ENCODE measurements at regions not wholly inside any gene's neighbourhood (a gene's known extent, or its start where the extent isn't known, plus 50 kb on each side); places are given as distances from the start of the nearest gene placed in this dataset.
"Not testable (repeated sequence)": the region's sequence is repeated elsewhere in the genome, so short reads cannot be mapped to it uniquely, and the experiment has no call there.

DNA sequence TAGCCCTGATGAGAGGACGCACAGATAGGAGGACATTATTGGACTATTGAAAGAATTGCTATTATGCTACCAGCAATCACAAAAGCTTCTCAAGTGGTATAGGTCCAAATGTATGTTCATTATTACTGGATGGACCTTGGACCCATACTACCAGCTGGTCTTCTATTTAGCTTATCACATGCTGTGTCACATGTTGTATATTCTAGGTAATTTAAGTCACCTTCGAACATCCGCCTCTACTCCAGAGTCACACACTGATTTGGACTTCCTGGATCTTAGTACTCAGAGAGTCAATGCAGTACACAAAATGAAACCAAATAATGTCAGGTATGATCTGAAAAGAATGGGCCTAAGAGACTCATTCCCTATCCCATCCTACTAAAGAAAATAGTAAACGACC lies 534.0 kb upstream of the API5 start:
- ChIA-PET POLR2A (no interaction called here), CTCF (no interaction called here)
- no peak overlapping the region for H3K27ac Mint-ChIP-seq
- no peak for DNase-seq
- H3K9me3 Mint-ChIP-seq = peaks cover 2% of the 10 kb centered on the region
- H3K27me3 Mint-ChIP-seq = no peaks in the 10 kb centered on the region
- no peaks in the 10 kb centered on the region for H3K4me1 Mint-ChIP-seq (ENCODE audit: low read depth)
- intact Hi-C loops (cut with micrococcal nuclease) = no loop called here
- H3K4me3 Mint-ChIP-seq = no peak overlapping the region
- no peaks in the 10 kb centered on the region for H3K36me3 Mint-ChIP-seq

DNA sequence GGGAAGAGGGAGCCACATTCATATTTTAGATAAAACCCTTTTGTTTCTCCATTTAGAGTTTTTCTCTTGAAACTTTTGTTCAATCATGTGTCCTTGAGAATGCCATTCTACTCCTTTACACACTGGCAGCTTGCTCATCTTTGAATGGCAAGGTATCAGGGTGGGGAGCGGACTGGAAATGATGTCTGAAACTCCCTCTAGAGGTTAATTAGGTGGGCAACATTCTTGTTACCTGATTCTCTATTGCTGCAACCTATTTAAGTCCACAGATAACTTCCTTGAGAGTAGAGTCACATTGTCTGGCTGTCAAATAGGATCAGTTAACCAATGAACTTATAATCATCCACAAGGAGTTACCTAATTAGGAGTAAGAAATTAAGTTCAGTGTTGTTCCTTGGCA lies 533.6 kb upstream of the API5 start:
- Mint-ChIP-seq H3K4me3 (no peak overlapping the region), H3K27ac (no peak overlapping the region), H3K9me3 (peaks cover 2% of the 10 kb centered on the region), H3K27me3 (no peaks in the 10 kb centered on the region), H3K4me1 (ENCODE audit: low read depth) (no peaks in the 10 kb centered on the region), H3K36me3 (no peaks in the 10 kb centered on the region)
- no peak for DNase-seq
- intact Hi-C loops (cut with micrococcal nuclease) = no loop called here
- ChIA-PET POLR2A (no interaction called here), CTCF (no interaction called here)

- ChIA-PET CTCF (no interaction called here), POLR2A (no interaction called here)
- H3K4me1 Mint-ChIP-seq (ENCODE audit: low read depth) = no peaks in the 10 kb centered on the region
- DNase-seq = no peak
- intact Hi-C loops (cut with micrococcal nuclease) = no loop called here
- H3K4me3 Mint-ChIP-seq = no peak overlapping the region
- H3K36me3 Mint-ChIP-seq = no peaks in the 10 kb centered on the region
- H3K9me3 Mint-ChIP-seq = peaks cover 2% of the 10 kb centered on the region
- H3K27ac Mint-ChIP-seq = no peak overlapping the region
- no peaks in the 10 kb centered on the region for H3K27me3 Mint-ChIP-seq
Measured at GRCh38 chr11:42779555-42779954, 532.2 kb upstream of the API5 start.

DNA sequence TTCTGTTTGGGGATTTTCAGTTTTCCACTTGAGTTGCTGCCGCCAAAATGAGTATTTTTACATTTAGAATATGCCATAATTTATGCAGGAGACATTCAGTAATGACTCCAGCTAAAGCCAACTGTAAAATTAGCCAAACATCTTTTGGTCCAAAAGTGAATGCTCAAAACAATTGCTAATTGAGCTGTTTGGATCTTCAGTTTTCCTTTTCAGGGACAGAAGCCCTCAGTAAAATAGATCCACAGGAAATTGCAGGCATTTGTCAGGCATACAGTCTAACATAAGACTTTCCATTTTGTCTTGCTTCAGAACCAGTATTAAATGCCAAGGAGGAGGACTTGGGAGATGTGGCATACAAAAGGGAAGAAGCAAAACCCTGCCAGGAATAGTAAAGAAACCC lies 524.8 kb upstream of the API5 start:
- DNase-seq = no peak
- Mint-ChIP-seq H3K4me3 (no peak overlapping the region), H3K36me3 (no peaks in the 10 kb centered on the region), H3K27me3 (no peaks in the 10 kb centered on the region), H3K4me1 (ENCODE audit: low read depth) (no peaks in the 10 kb centered on the region), H3K9me3 (peaks cover 5% of the 10 kb centered on the region), H3K27ac (no peak overlapping the region)
- POLR2A ChIA-PET = no interaction called here
- intact Hi-C loops (cut with micrococcal nuclease) = no loop called here
- CTCF ChIA-PET = no interaction called here

GRCh38 chr11:42795483-42795882 lies 516.3 kb upstream of the API5 start:
- H3K27ac Mint-ChIP-seq; H3K27me3 Mint-ChIP-seq; DNase-seq; CTCF ChIA-PET; H3K36me3 Mint-ChIP-seq; intact Hi-C loops (cut with micrococcal nuclease); H3K4me1 Mint-ChIP-seq (ENCODE audit: low read depth); H3K9me3 Mint-ChIP-seq; H3K4me3 Mint-ChIP-seq; POLR2A ChIA-PET: not testable (repeated sequence)

GRCh38 chr11:42800041-42800440 lies 511.8 kb upstream of the API5 start:
- CTCF ChIA-PET = no interaction called here
- no peaks in the 10 kb centered on the region for H3K36me3 Mint-ChIP-seq
- H3K27me3 Mint-ChIP-seq = no peaks in the 10 kb centered on the region
- no peak overlapping the region for H3K27ac Mint-ChIP-seq
- intact Hi-C loops (cut with micrococcal nuclease) = no loop called here
- DNase-seq = no peak
- H3K9me3 Mint-ChIP-seq = peaks cover 10% of the 10 kb centered on the region
- H3K4me1 Mint-ChIP-seq (ENCODE audit: low read depth) = no peaks in the 10 kb centered on the region
- POLR2A ChIA-PET = no interaction called here
- H3K4me3 Mint-ChIP-seq = no peak overlapping the region

DNA sequence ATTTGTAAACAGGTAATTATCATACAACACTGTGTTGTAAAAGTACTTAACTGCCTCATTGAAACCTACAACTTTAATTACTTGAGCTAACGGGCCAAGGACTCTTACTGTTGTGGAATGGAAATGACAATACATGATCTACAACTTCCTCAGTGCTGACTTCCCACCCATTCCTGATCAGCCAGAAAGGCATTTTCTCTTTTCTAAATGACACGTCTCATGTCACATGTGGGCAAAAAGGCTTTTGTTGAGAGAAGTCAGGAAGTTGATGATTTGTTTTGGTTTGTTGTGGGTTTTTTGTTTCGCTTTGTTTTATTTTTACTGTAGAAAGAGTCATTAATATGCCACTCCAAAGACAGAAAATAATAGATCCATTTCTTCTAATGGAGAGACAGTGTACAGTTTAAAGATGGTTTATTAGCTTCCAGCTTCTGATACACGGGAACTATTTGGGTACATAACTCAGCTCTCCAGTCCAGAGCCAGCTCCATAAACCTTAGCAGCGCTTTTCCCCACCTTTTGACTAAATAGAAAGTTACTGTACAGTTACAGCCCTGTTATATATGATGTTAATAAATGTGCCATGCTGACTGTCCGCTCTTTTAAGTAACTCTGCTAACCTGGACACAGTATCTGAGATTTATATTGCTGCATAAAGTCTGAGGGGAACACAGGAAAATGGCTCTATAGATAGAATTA lies 509.4 kb upstream of the API5 start:
- intact Hi-C loops (cut with micrococcal nuclease) = no loop called here
- H3K27me3 Mint-ChIP-seq = no peaks in the 10 kb centered on the region
- H3K4me1 Mint-ChIP-seq (ENCODE audit: low read depth) = no peaks in the 10 kb centered on the region
- no peak overlapping the region for H3K4me3 Mint-ChIP-seq
- H3K36me3 Mint-ChIP-seq = no peaks in the 10 kb centered on the region
- no peak overlapping the region for H3K27ac Mint-ChIP-seq
- no peak for DNase-seq
- peaks cover 13% of the 10 kb centered on the region for H3K9me3 Mint-ChIP-seq
- ChIA-PET POLR2A (no interaction called here), CTCF (no interaction called here)

GRCh38 chr11:42806191-42806590 lies 505.6 kb upstream of the API5 start:
- CTCF ChIA-PET = no interaction called here
- POLR2A ChIA-PET = no interaction called here
- H3K9me3 Mint-ChIP-seq = peaks cover 10% of the 10 kb centered on the region
- H3K27me3 Mint-ChIP-seq = no peaks in the 10 kb centered on the region
- H3K36me3 Mint-ChIP-seq = no peaks in the 10 kb centered on the region
- no peak for DNase-seq
- intact Hi-C loops (cut with micrococcal nuclease) = no loop called here
- H3K4me3 Mint-ChIP-seq = no peak overlapping the region
- H3K4me1 Mint-ChIP-seq (ENCODE audit: low read depth) = no peaks in the 10 kb centered on the region
- no peak overlapping the region for H3K27ac Mint-ChIP-seq

- ChIA-PET CTCF (no interaction called here), POLR2A (no interaction called here)
- intact Hi-C loops (cut with micrococcal nuclease) = no loop called here
- H3K9me3 Mint-ChIP-seq = peaks cover 5% of the 10 kb centered on the region
- no peak overlapping the region for H3K4me3 Mint-ChIP-seq
- DNase-seq = no peak
- H3K27me3 Mint-ChIP-seq = no peaks in the 10 kb centered on the region
- H3K27ac Mint-ChIP-seq = no peak overlapping the region
- H3K4me1 Mint-ChIP-seq (ENCODE audit: low read depth) = no peaks in the 10 kb centered on the region
- H3K36me3 Mint-ChIP-seq = no peaks in the 10 kb centered on the region
Measured at GRCh38 chr11:42812361-42812760, 499.4 kb upstream of the API5 start.

DNA sequence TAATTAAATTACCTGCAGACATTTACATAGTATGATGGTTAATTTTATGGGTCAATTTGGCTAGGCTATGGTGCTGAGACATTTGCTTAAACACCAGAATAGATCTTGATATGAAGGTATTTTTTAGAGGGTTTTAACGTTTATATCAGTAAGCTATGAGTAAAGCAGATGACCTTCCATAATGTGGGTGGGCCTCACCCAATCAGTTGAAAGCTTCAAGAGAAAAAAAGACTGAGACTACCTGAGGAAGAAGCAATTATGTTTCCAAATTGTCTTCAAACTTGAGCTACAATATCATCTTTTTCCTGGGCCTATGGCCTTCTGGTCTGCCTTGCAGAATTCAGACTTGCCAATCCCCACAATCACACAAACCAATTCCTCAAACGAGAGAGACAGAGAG lies 498.8 kb upstream of the API5 start:
- DNase-seq = no peak
- Mint-ChIP-seq H3K4me3 (no peak overlapping the region), H3K4me1 (ENCODE audit: low read depth) (no peaks in the 10 kb centered on the region), H3K27ac (no peak overlapping the region), H3K36me3 (no peaks in the 10 kb centered on the region), H3K27me3 (no peaks in the 10 kb centered on the region), H3K9me3 (peaks cover 5% of the 10 kb centered on the region)
- ChIA-PET CTCF (no interaction called here), POLR2A (no interaction called here)
- intact Hi-C loops (cut with micrococcal nuclease) = no loop called here

DNA sequence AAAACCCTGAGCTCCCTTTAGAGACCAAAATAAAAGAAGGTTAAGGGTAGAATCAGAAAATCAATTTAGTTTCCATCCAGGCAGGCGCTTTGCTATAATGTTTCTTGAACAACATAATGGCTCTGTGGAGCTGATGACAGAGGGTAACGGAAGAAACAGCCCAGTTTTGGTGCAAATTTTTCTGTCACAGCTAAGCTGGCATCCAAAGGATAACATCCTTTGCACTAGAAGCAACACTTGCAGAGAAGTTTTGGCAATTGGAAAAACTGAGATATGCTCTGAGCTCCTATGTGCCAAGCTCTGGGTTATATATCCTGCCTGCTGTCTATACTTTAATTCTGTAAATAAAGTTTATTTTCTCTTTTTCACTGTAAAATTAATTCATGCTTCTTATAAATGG lies 495.3 kb upstream of the API5 start:
- intact Hi-C loops (cut with micrococcal nuclease) = no loop called here
- H3K27me3 Mint-ChIP-seq = no peaks in the 10 kb centered on the region

DNA sequence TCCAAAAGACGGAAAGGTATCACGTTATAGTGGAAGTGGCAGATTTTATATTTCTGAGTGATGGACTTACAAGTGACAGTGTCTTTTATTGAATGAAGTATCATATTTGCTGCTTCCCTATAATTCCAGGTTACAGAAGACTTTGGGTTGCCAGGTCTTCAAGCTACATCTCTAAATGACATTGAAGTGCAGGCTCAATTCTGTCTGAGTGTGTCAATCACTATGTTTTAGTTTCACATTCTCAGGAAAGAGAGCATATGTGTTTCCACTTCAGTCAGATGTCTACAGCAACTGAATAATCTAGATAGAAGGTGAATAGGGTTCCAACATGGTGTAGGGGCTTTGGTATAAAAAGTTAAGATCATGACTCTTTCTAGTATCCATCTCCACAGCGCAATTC lies 492.7 kb upstream of the API5 start:
- ChIA-PET POLR2A (no interaction called here), CTCF (no interaction called here)
- Mint-ChIP-seq H3K4me1 (ENCODE audit: low read depth) (no peaks in the 10 kb centered on the region), H3K36me3 (no peaks in the 10 kb centered on the region), H3K27ac (no peak overlapping the region), H3K4me3 (no peak overlapping the region), H3K27me3 (no peaks in the 10 kb centered on the region), H3K9me3 (peaks cover 5% of the 10 kb centered on the region)
- intact Hi-C loops (cut with micrococcal nuclease) = no loop called here
- no peak for DNase-seq

More for the DNA sequence above, 495.3 kb upstream of the API5 start:
- H3K36me3 Mint-ChIP-seq = no peaks in the 10 kb centered on the region
- POLR2A ChIA-PET = no interaction called here
- H3K4me3 Mint-ChIP-seq = no peak overlapping the region
- DNase-seq = no peak
- peaks cover 5% of the 10 kb centered on the region for H3K9me3 Mint-ChIP-seq
- CTCF ChIA-PET = no interaction called here
- no peaks in the 10 kb centered on the region for H3K4me1 Mint-ChIP-seq (ENCODE audit: low read depth)
- H3K27ac Mint-ChIP-seq = no peak overlapping the region

- CTCF ChIA-PET; H3K4me1 Mint-ChIP-seq (ENCODE audit: low read depth); POLR2A ChIA-PET; H3K9me3 Mint-ChIP-seq; H3K36me3 Mint-ChIP-seq; intact Hi-C loops (cut with micrococcal nuclease); DNase-seq; H3K27ac Mint-ChIP-seq; H3K27me3 Mint-ChIP-seq; H3K4me3 Mint-ChIP-seq: not testable (repeated sequence)
Measured at GRCh38 chr11:42822188-42822587, 489.6 kb upstream of the API5 start.

GRCh38 chr11:42823546-42823945 lies 488.2 kb upstream of the API5 start:
- Mint-ChIP-seq H3K4me3 (no peak overlapping the region), H3K27ac (no peak overlapping the region), H3K27me3 (no peaks in the 10 kb centered on the region), H3K9me3 (peaks cover 5% of the 10 kb centered on the region), H3K36me3 (no peaks in the 10 kb centered on the region), H3K4me1 (ENCODE audit: low read depth) (no peaks in the 10 kb centered on the region)
- CTCF ChIA-PET = no interaction called here
- intact Hi-C loops (cut with micrococcal nuclease) = no loop called here
- no peak for DNase-seq
- POLR2A ChIA-PET = no interaction called here

All from activated CD4-positive, alpha-beta memory T cell treated with anti-CD3 and anti-CD28 coated beads for 36 hours (primary cell).